HEK293 (cell line): ENCODE measurements at regions not wholly inside any gene's neighbourhood (a gene's known extent, or its start where the extent isn't known, plus 50 kb on each side); places are given as distances from the start of the nearest gene placed in this dataset.

Source experiments
- CTCF ChIA-PET: fragments of 350-600 bp; formaldehyde crosslinking; extraction: SDS; loops from one replicate; lab custom pipeline; 2021; ENCODE audit warnings: antibody characterized with exemption; lab: Yijun Ruan, JAX
- POLR2A ChIA-PET: fragments of 300-600 bp; formaldehyde crosslinking; extraction: SDS; loops from one replicate; lab custom pipeline; 2020; ENCODE audit warnings: antibody characterized with exemption, inconsistent platforms; lab: Yijun Ruan, JAX
- H3K27ac ChIP-seq: fragments of 200-500 bp; sonication (Bioruptor generic); 2 replicates; pipeline ENCODE4 v1.5.1; 2014; ENCODE audit warnings: low read depth, low read length, control low read depth, inconsistent platforms; ENCODE audit errors: extremely low read depth
- H3K36me3 ChIP-seq, 2 experiments: fragments of 200-500 bp in 1 of 2; sonication (Bioruptor generic) in 1 of 2; 1 replicate in 1 of 2; 2 replicates in 1 of 2; pipeline ENCODE4 v1.5.1; 2014 to 2017; ENCODE audit warnings: inconsistent platforms in 2 of 2, low read length in 2 of 2; ENCODE audit not compliant: control insufficient read depth in 2 of 2, insufficient read depth in 1 of 2
- H3K4me1 ChIP-seq: fragments of 200-500 bp; sonication (Bioruptor generic); 2 replicates; pipeline ENCODE4 v1.5.1; 2014; ENCODE audit warnings: mild to moderate bottlenecking, low read length, inconsistent platforms; ENCODE audit not compliant: control insufficient read depth, insufficient read depth
- H3K4me3 ChIP-seq: 2 replicates; pipeline ENCODE4 v1.5.1; 2011; ENCODE audit warnings: low read depth, mild to moderate bottlenecking, control low read depth, low read length, moderate library complexity
- H3K9me3 ChIP-seq: fragments of 200-500 bp; sonication (Bioruptor generic); 2 replicates; pipeline ENCODE4 v1.5.1; 2014; ENCODE audit warnings: low read depth, low read length, inconsistent platforms; ENCODE audit not compliant: control insufficient read depth, insufficient read depth
- GLI2 ChIP-seq: fragments of 450-650 bp; formaldehyde crosslinking; IDR thresholded peaks from 2 replicates; pipeline ENCODE4; 2017; ENCODE audit warnings: missing biosample characterization, missing genetic modification characterization, low read depth, borderline replicate concordance
- KLF10 ChIP-seq: fragments of 450-650 bp; IDR thresholded peaks from 2 replicates; pipeline ENCODE4 v1.5.1; 2018; ENCODE audit warnings: missing biosample characterization, mild to moderate bottlenecking, missing genetic modification characterization
- MYNN ChIP-seq: fragments of 450-650 bp; formaldehyde crosslinking; IDR thresholded peaks from 2 replicates; pipeline ENCODE4 v1.5.1; 2016; ENCODE audit warnings: missing biosample characterization, missing genetic modification characterization, borderline replicate concordance
- OSR2 ChIP-seq: fragments of 450-650 bp; formaldehyde crosslinking; IDR thresholded peaks from 2 replicates; pipeline ENCODE4 v1.5.1; 2016; ENCODE audit warnings: missing biosample characterization, missing genetic modification characterization
- PBX3 ChIP-seq: sonication (generic); formaldehyde crosslinking; IDR thresholded peaks from 2 replicates; pipeline ENCODE4 v1.8.1; 2022; ENCODE audit warnings: mild to moderate bottlenecking, moderate library complexity, missing genetic modification reagents
- PRDM1 ChIP-seq: fragments of 450-650 bp; formaldehyde crosslinking; IDR thresholded peaks from 2 replicates; pipeline ENCODE4; 2016; ENCODE audit warnings: missing biosample characterization, missing genetic modification characterization
- SETDB1 ChIP-seq: IDR thresholded peaks from one replicate; pipeline ENCODE4 v1.6.1; 2017; ENCODE audit warnings: mild to moderate bottlenecking, low read length, moderate library complexity, mixed read lengths; ENCODE audit not compliant: insufficient read length
- TRIM28 ChIP-seq: IDR thresholded peaks from 2 replicates; pipeline ENCODE4 v1.6.1; 2011; ENCODE audit warnings: low read length, control low read depth, borderline replicate concordance
- WT1 ChIP-seq: fragments of 450-650 bp; formaldehyde crosslinking; IDR thresholded peaks from 2 replicates; pipeline ENCODE4 v1.5.1; 2016; ENCODE audit warnings: missing biosample characterization, missing genetic modification characterization
- ZFHX2 ChIP-seq: fragments of 450-650 bp; formaldehyde crosslinking; conservative IDR thresholded peaks from 2 replicates; pipeline ENCODE4 v1.5.1; 2016; ENCODE audit warnings: missing biosample characterization, missing genetic modification characterization
- ZFP41 ChIP-seq: fragments of 450-650 bp; formaldehyde crosslinking; IDR thresholded peaks from 2 replicates; pipeline ENCODE4 v1.5.1; 2016; ENCODE audit warnings: missing biosample characterization, missing genetic modification characterization, borderline replicate concordance
- ZNF112 ChIP-seq: fragments of 450-650 bp; formaldehyde crosslinking; IDR thresholded peaks from 2 replicates; pipeline ENCODE4 v1.5.0; 2017; ENCODE audit warnings: missing biosample characterization, missing genetic modification characterization
- ZNF157 ChIP-seq: fragments of 450-650 bp; formaldehyde crosslinking; IDR thresholded peaks from 2 replicates; pipeline ENCODE4 v1.5.1; 2016; ENCODE audit warnings: missing biosample characterization, missing genetic modification characterization
- ZNF174 ChIP-seq: fragments of 450-650 bp; formaldehyde crosslinking; IDR thresholded peaks from 2 replicates; pipeline ENCODE4 v1.5.0; 2017; ENCODE audit warnings: missing biosample characterization, mild to moderate bottlenecking, missing genetic modification characterization
- ZNF184 ChIP-seq: fragments of 450-650 bp; IDR thresholded peaks from 2 replicates; pipeline ENCODE4 v1.5.1; 2018; ENCODE audit warnings: missing biosample characterization, mild to moderate bottlenecking, missing genetic modification characterization
- ZNF2 ChIP-seq: fragments of 450-650 bp; formaldehyde crosslinking; IDR thresholded peaks from 2 replicates; pipeline ENCODE4 v1.5.1; 2016; ENCODE audit warnings: missing biosample characterization, missing genetic modification characterization
- ZNF211 ChIP-seq: fragments of 450-650 bp; formaldehyde crosslinking; IDR thresholded peaks from 2 replicates; pipeline ENCODE4 v1.5.1; 2016; ENCODE audit warnings: low read depth, missing biosample characterization, missing genetic modification characterization
- ZNF23 ChIP-seq: fragments of 450-650 bp; formaldehyde crosslinking; IDR thresholded peaks from 2 replicates; pipeline ENCODE4 v1.5.1; 2016; ENCODE audit warnings: missing biosample characterization, missing genetic modification characterization, borderline replicate concordance
- ZNF274 ChIP-seq, 2 experiments: fragments of 200-500 bp in 1 of 2; fragments of 450-650 bp in 1 of 2; sonication (Bioruptor generic) in 1 of 2; formaldehyde crosslinking in 1 of 2; IDR thresholded peaks; 2 replicates each; pipeline versions ENCODE4 v1.5.1 to v1.6.1; 2014 to 2016; ENCODE audit warnings: borderline replicate concordance in 1 of 2, inconsistent platforms in 1 of 2, low read length in 1 of 2, missing biosample characterization in 1 of 2, missing genetic modification characterization in 1 of 2
- ZNF292 ChIP-seq: fragments of 450-650 bp; formaldehyde crosslinking; IDR thresholded peaks from 2 replicates; pipeline ENCODE4 v1.5.1; 2016; ENCODE audit warnings: low read depth, missing biosample characterization, missing genetic modification characterization, borderline replicate concordance
- ZNF391 ChIP-seq: fragments of 450-650 bp; formaldehyde crosslinking; IDR thresholded peaks from 2 replicates; pipeline ENCODE4 v1.5.1; 2016; ENCODE audit warnings: low read depth, missing biosample characterization, missing genetic modification characterization, borderline replicate concordance
- ZNF48 ChIP-seq: fragments of 450-650 bp; formaldehyde crosslinking; IDR thresholded peaks from 2 replicates; pipeline ENCODE4 v1.5.1; 2016; ENCODE audit warnings: missing biosample characterization, missing genetic modification characterization
- ZNF488 ChIP-seq: fragments of 450-650 bp; formaldehyde crosslinking; IDR thresholded peaks from 2 replicates; pipeline ENCODE4 v1.5.1; 2016; ENCODE audit warnings: missing biosample characterization, missing genetic modification characterization
- ZNF530 ChIP-seq: fragments of 450-650 bp; formaldehyde crosslinking; IDR thresholded peaks from 2 replicates; pipeline ENCODE4 v1.5.1; 2016; ENCODE audit warnings: low read depth, missing biosample characterization, missing genetic modification characterization
- ZNF626 ChIP-seq: fragments of 450-650 bp; sonication (Bioruptor Pico); formaldehyde crosslinking; IDR thresholded peaks from 2 replicates; pipeline ENCODE4 v1.5.1; 2018; ENCODE audit warnings: missing biosample characterization, missing genetic modification characterization, inconsistent platforms
- ZNF639 ChIP-seq: fragments of 450-650 bp; formaldehyde crosslinking; IDR thresholded peaks from 2 replicates; pipeline ENCODE4 v1.5.1; 2016; ENCODE audit warnings: missing biosample characterization, missing genetic modification characterization
- ZNF658 ChIP-seq: fragments of 450-650 bp; formaldehyde crosslinking; IDR thresholded peaks from 2 replicates; pipeline ENCODE4; 2016; ENCODE audit warnings: missing biosample characterization, missing genetic modification characterization
- ZNF677 ChIP-seq: fragments of 450-650 bp; IDR thresholded peaks from 2 replicates; pipeline ENCODE4 v1.5.0; 2018; ENCODE audit warnings: missing biosample characterization, mild to moderate bottlenecking, missing genetic modification characterization, moderate library complexity
- ZNF707 ChIP-seq: fragments of 450-650 bp; formaldehyde crosslinking; IDR thresholded peaks from 2 replicates; pipeline ENCODE4 v1.5.1; 2016; ENCODE audit warnings: missing biosample characterization, missing genetic modification characterization
- ZNF837 ChIP-seq: fragments of 450-650 bp; formaldehyde crosslinking; IDR thresholded peaks from 2 replicates; pipeline ENCODE4 v1.5.1; 2016; ENCODE audit warnings: missing biosample characterization, missing genetic modification characterization
- ZNF843 ChIP-seq: fragments of 450-650 bp; formaldehyde crosslinking; IDR thresholded peaks from 2 replicates; pipeline ENCODE4 v1.5.1; 2016; ENCODE audit warnings: missing biosample characterization, missing genetic modification characterization

DNA sequence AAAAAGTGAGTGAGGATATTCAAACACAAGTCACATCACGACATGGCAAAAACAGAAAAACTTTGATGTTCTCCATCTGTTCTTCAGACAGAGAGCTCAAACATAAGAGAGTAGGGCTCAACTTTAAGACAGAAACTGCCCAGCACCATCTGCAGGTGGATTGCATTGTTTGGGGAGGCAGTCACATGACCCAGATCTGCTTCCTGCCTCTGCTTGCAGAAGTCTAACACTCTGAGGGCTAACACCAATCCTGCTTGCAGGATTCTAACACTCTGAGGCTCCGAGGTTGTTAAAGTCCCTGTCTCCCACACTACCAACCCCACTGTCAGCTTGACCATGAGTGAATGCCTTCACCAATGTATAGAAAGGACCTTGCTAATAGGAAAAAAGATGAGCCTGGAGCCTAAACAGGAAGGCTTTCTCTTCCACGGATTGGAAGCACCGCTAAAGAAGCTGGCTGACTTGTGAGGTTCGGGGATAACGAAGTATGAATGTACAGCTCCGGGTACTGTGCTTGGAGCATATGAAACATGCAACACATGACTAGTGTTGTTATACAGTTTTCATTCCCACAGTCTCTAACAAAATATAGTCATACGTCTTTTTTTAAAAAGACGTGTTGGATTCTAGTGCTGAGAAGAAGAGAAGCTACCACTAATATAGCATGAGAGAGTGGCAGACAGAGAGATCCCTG is 176.6 kb upstream of the CREB1 start (continued):
- TF ChIP-seq ZNF174 (no peak), KLF10 (no peak), WT1 (no peak), ZNF626 (tag by site-specific recombination) (no peak)

- no peaks in the 10 kb centered on the region for H3K36me3 ChIP-seq
- no peak overlapping the region for H3K4me3 ChIP-seq
- TF ChIP-seq ZNF211 (tag by site-specific recombination) (no peak), ZNF707 (tag by site-specific recombination) (no peak), ZNF391 (tag by site-specific recombination) (no peak), ZNF48 (tag by site-specific recombination) (no peak), PRDM1 (tag by site-specific recombination) (no peak), TRIM28 (no peak), ZNF23 (no peak), ZNF530 (no peak), ZNF843 (tag by site-specific recombination) (no peak), ZNF292 (tag by site-specific recombination) (no peak), ZNF112 (tag by site-specific recombination) (no peak), ZNF658 (no peak), ZNF677 (tag by site-specific recombination) (no peak), ZNF639 (no peak)
- ChIA-PET CTCF (interaction anchor here (0.6 to 0.9 kb wide), 3 partner anchors 15 to 289 kb away, joined by 3 to 4 read pairs (median 3); no protein-coding TSS in a partner anchor), POLR2A (no interaction called here)
- H3K9me3 ChIP-seq = no peaks in the 10 kb centered on the region
- H3K27ac ChIP-seq = no peak overlapping the region
- H3K4me1 ChIP-seq = no peaks in the 10 kb centered on the region
Observed at GRCh38 chr2:207353836-207354235, 175.9 kb upstream of the CREB1 start.

GRCh38 chr2:207354462-207354861 is 175.3 kb upstream of the CREB1 start:
- Histone ChIP-seq H3K4me1 (no peaks in the 10 kb centered on the region), H3K9me3 (no peaks in the 10 kb centered on the region), H3K4me3 (no peak overlapping the region), H3K36me3 (no peaks in the 10 kb centered on the region), H3K27ac (no peak overlapping the region)
- TF ChIP-seq ZNF157 (tag by site-specific recombination) = no peak
- no peak for TF ChIP-seq ZNF292 (tag by site-specific recombination)
- TF ChIP-seq GLI2 = no peak
- TF ChIP-seq ZNF488 (tag by site-specific recombination) = no peak
- no peak for TF ChIP-seq ZNF274 (IDR thresholded peaks at IDR 0.05; ENCODE audit: low read length)
- TF ChIP-seq ZNF274 (tag by site-specific recombination; IDR thresholded peaks at IDR 0.05; ENCODE audit: borderline replicate concordance) = no peak
- no peak for TF ChIP-seq ZFP41
- no peak for TF ChIP-seq SETDB1
- TF ChIP-seq OSR2 (tag by site-specific recombination) = no peak
- TF ChIP-seq MYNN (tag by site-specific recombination) = no peak
- no peak for TF ChIP-seq ZNF837 (tag by site-specific recombination)
- no peak for TF ChIP-seq PBX3
- TF ChIP-seq ZNF2 = no peak
- TF ChIP-seq ZFHX2 (tag by site-specific recombination) = no peak
- no peak for TF ChIP-seq ZNF184 (tag by site-specific recombination)
- ChIA-PET CTCF (interaction anchor here (0.6 to 0.8 kb wide), 2 partner anchors 15 to 289 kb away, joined by 3 to 4 read pairs; no protein-coding TSS in a partner anchor), POLR2A (no interaction called here)
